Activated naive CD8-positive, alpha-beta T cell treated with anti-CD3 and anti-CD28 coated beads, Interleukin-2, amount 10 ng/mL, durations not matched to agents 7 days and 5 days (primary cell): ENCODE measurements at regions not wholly inside any gene's neighbourhood (a gene's known extent, or its start where the extent isn't known, plus 50 kb on each side); places are given as distances from the start of the nearest gene placed in this dataset.
"Not testable (repeated sequence)": the region's sequence is repeated elsewhere in the genome, so short reads cannot be mapped to it uniquely, and the experiment has no call there.

ENCODE experiments used
- ATAC-seq: fragments of 150-1000 bp; cut with Tn5 transposase; one replicate; pipeline ENCODE4 v1.10.0; 2021; ENCODE audit warnings: low read depth, moderate library complexity
- POLR2A ChIA-PET: fragments of 350-600 bp; sonication (Branson Sonifier 250); formaldehyde crosslinking; loops from one replicate; lab custom pipeline; 2021; ENCODE audit warnings: antibody characterized with exemption; lab: Charles Lee
- DNase-seq: peaks from one replicate; pipeline ENCODE4 v3.0.0; 2021
- H3K27ac Mint-ChIP-seq: one replicate; pipeline ENCODE4 v1.8.0; 2022; ENCODE audit warnings: mild to moderate bottlenecking, mixed read lengths
- H3K27me3 Mint-ChIP-seq: one replicate; pipeline ENCODE4 v1.8.0; 2022; ENCODE audit warnings: mild to moderate bottlenecking, moderate library complexity, mixed read lengths
- H3K36me3 Mint-ChIP-seq: one replicate; pipeline ENCODE4 v1.8.0; 2021; ENCODE audit warnings: mild to moderate bottlenecking, mixed read lengths
- H3K4me1 Mint-ChIP-seq: one replicate; pipeline ENCODE4 v1.8.0; 2021; ENCODE audit warnings: mixed read lengths
- H3K4me3 Mint-ChIP-seq: one replicate; pipeline ENCODE4 v1.8.0; 2022; ENCODE audit warnings: mild to moderate bottlenecking, moderate library complexity, mixed read lengths
- H3K9me3 Mint-ChIP-seq: one replicate; pipeline ENCODE4 v1.8.0; 2021; ENCODE audit warnings: mixed read lengths

GRCh38 chr12:126290456-126290855, 1225.2 kb downstream of the AACS start:
- Mint-ChIP-seq H3K36me3 (no peaks in the 10 kb centered on the region), H3K9me3 (peaks cover 7% of the 10 kb centered on the region), H3K27me3 (no peaks in the 10 kb centered on the region), H3K4me3 (no peak overlapping the region), H3K27ac (no peak overlapping the region), H3K4me1 (no peaks in the 10 kb centered on the region)
- POLR2A ChIA-PET: no interaction called here
- no peak for ATAC-seq
- DNase-seq: no peak

GRCh38 chr12:126291987-126292386, 1226.8 kb downstream of the AACS start:
- POLR2A ChIA-PET, H3K27me3 Mint-ChIP-seq, H3K4me1 Mint-ChIP-seq, H3K27ac Mint-ChIP-seq, ATAC-seq, H3K36me3 Mint-ChIP-seq, H3K4me3 Mint-ChIP-seq, DNase-seq: not testable (repeated sequence)
- H3K9me3 Mint-ChIP-seq: peaks cover 11% of the 10 kb centered on the region

GRCh38 chr12:126295652-126296051, 1230.4 kb downstream of the AACS start:
- no peaks in the 10 kb centered on the region for H3K36me3 Mint-ChIP-seq
- H3K4me1 Mint-ChIP-seq: no peaks in the 10 kb centered on the region
- H3K27me3 Mint-ChIP-seq: no peaks in the 10 kb centered on the region
- POLR2A ChIA-PET: no interaction called here
- H3K9me3 Mint-ChIP-seq: peaks cover 11% of the 10 kb centered on the region
- ATAC-seq: no peak
- H3K27ac Mint-ChIP-seq: no peak overlapping the region
- H3K4me3 Mint-ChIP-seq: no peak overlapping the region
- DNase-seq: no peak

- ATAC-seq (no peak), DNase-seq (no peak)
- POLR2A ChIA-PET: no interaction called here
- Mint-ChIP-seq H3K9me3 (peaks cover 6% of the 10 kb centered on the region), H3K4me1 (no peaks in the 10 kb centered on the region), H3K4me3 (no peak overlapping the region), H3K36me3 (no peaks in the 10 kb centered on the region), H3K27ac (no peak overlapping the region), H3K27me3 (no peaks in the 10 kb centered on the region)
These were observed 1244.0 kb downstream of the AACS start for GRCh38 chr12:126309278-126309677.

GRCh38 chr12:126312457-126312856, 1247.2 kb downstream of the AACS start:
- POLR2A ChIA-PET: no interaction called here
- ATAC-seq: no peak
- no peak overlapping the region for H3K4me3 Mint-ChIP-seq

GRCh38 chr12:126316411-126316810, 1251.2 kb downstream of the AACS start:
- Mint-ChIP-seq H3K4me3 (no peak overlapping the region), H3K9me3 (peaks cover 6% of the 10 kb centered on the region), H3K4me1 (no peaks in the 10 kb centered on the region), H3K36me3 (no peaks in the 10 kb centered on the region), H3K27ac (no peak overlapping the region), H3K27me3 (no peaks in the 10 kb centered on the region)
- POLR2A ChIA-PET: no interaction called here
- DNase-seq (no peak), ATAC-seq (no peak)

More at GRCh38 chr12:126312457-126312856, 1247.2 kb downstream of the AACS start:
- peaks cover 7% of the 10 kb centered on the region for H3K9me3 Mint-ChIP-seq
- no peaks in the 10 kb centered on the region for H3K36me3 Mint-ChIP-seq
- no peaks in the 10 kb centered on the region for H3K4me1 Mint-ChIP-seq
- no peak overlapping the region for H3K27ac Mint-ChIP-seq
- H3K27me3 Mint-ChIP-seq: no peaks in the 10 kb centered on the region
- DNase-seq: no peak

- no peak for DNase-seq
- Mint-ChIP-seq H3K9me3 (peaks cover 4% of the 10 kb centered on the region), H3K27ac (no peak overlapping the region), H3K4me3 (no peak overlapping the region), H3K27me3 (no peaks in the 10 kb centered on the region), H3K36me3 (no peaks in the 10 kb centered on the region), H3K4me1 (no peaks in the 10 kb centered on the region)
- no peak for ATAC-seq
- POLR2A ChIA-PET: no interaction called here
These were observed 1272.6 kb downstream of the AACS start for GRCh38 chr12:126337556-126338441.

GRCh38 chr12:126342866-126343265, 1277.6 kb downstream of the AACS start:
- no peak overlapping the region for H3K27ac Mint-ChIP-seq
- H3K4me1 Mint-ChIP-seq: no peaks in the 10 kb centered on the region
- peaks cover 4% of the 10 kb centered on the region for H3K9me3 Mint-ChIP-seq
- no peaks in the 10 kb centered on the region for H3K36me3 Mint-ChIP-seq
- no peaks in the 10 kb centered on the region for H3K27me3 Mint-ChIP-seq
- ATAC-seq (no peak), DNase-seq (no peak)
- POLR2A ChIA-PET: no interaction called here
- no peak overlapping the region for H3K4me3 Mint-ChIP-seq

- DNase-seq (no peak), ATAC-seq (no peak)
- Mint-ChIP-seq H3K36me3 (no peaks in the 10 kb centered on the region), H3K4me1 (no peaks in the 10 kb centered on the region), H3K4me3 (no peak overlapping the region), H3K27me3 (no peaks in the 10 kb centered on the region), H3K9me3 (peaks cover 6% of the 10 kb centered on the region), H3K27ac (no peak overlapping the region)
- POLR2A ChIA-PET: no interaction called here
These were observed 1278.1 kb downstream of the AACS start for GRCh38 chr12:126343321-126343720.

- H3K9me3 Mint-ChIP-seq: peaks cover 5% of the 10 kb centered on the region
- no peaks in the 10 kb centered on the region for H3K27me3 Mint-ChIP-seq
- no peak for ATAC-seq
- H3K4me1 Mint-ChIP-seq: no peaks in the 10 kb centered on the region
- POLR2A ChIA-PET: no interaction called here
- H3K4me3 Mint-ChIP-seq: no peak overlapping the region
- DNase-seq: no peak
- no peaks in the 10 kb centered on the region for H3K36me3 Mint-ChIP-seq
- H3K27ac Mint-ChIP-seq: no peak overlapping the region
These were observed 1280.9 kb downstream of the AACS start for GRCh38 chr12:126346087-126346486.

GRCh38 chr12:126347421-126347820, 1282.2 kb downstream of the AACS start:
- Mint-ChIP-seq H3K4me3 (no peak overlapping the region), H3K9me3 (peaks cover 5% of the 10 kb centered on the region), H3K27ac (no peak overlapping the region), H3K36me3 (no peaks in the 10 kb centered on the region), H3K4me1 (no peaks in the 10 kb centered on the region), H3K27me3 (no peaks in the 10 kb centered on the region)
- DNase-seq (no peak), ATAC-seq (no peak)
- POLR2A ChIA-PET: no interaction called here

- H3K27ac Mint-ChIP-seq: no peak overlapping the region
- ATAC-seq: no peak
- no peak overlapping the region for H3K4me3 Mint-ChIP-seq
- no peak for DNase-seq
- H3K9me3 Mint-ChIP-seq: peaks cover 7% of the 10 kb centered on the region
- H3K36me3 Mint-ChIP-seq: no peaks in the 10 kb centered on the region
- POLR2A ChIA-PET: no interaction called here
- no peaks in the 10 kb centered on the region for H3K27me3 Mint-ChIP-seq
- H3K4me1 Mint-ChIP-seq: no peaks in the 10 kb centered on the region
These were observed 1284.1 kb downstream of the AACS start for GRCh38 chr12:126349383-126349782.

- Mint-ChIP-seq H3K4me1 (no peaks in the 10 kb centered on the region), H3K9me3 (peaks cover 5% of the 10 kb centered on the region), H3K4me3 (no peak overlapping the region), H3K27me3 (no peaks in the 10 kb centered on the region), H3K27ac (no peak overlapping the region), H3K36me3 (no peaks in the 10 kb centered on the region)
- DNase-seq (no peak), ATAC-seq (no peak)
- POLR2A ChIA-PET: no interaction called here
These were observed 1288.4 kb downstream of the AACS start for GRCh38 chr12:126353604-126354003.

GRCh38 chr12:126354633-126355032, 1289.4 kb downstream of the AACS start:
- Mint-ChIP-seq H3K9me3 (peaks cover 6% of the 10 kb centered on the region), H3K27ac (no peak overlapping the region), H3K4me1 (no peaks in the 10 kb centered on the region), H3K27me3 (no peaks in the 10 kb centered on the region), H3K36me3 (no peaks in the 10 kb centered on the region), H3K4me3 (no peak overlapping the region)
- POLR2A ChIA-PET: no interaction called here
- DNase-seq: no peak
- no peak for ATAC-seq
